Pancreas (tissue), 10 donors: ENCODE measurements at regions not wholly inside any gene's neighbourhood (a gene's known extent, or its start where the extent isn't known, plus 50 kb on each side); places are given as distances from the start of the nearest gene placed in this dataset.

Source experiments
- ATAC-seq, 4 donors: fragments of 200-7000 bp; cut with Tn5 transposase; one replicate each; pipeline versions ENCODE4 v1.8.0 to v1.9.1; 2020; ENCODE audit warnings: mild to moderate bottlenecking in 4 of 4, moderate library complexity in 4 of 4
- DNase-seq, 6 donors: peaks; one replicate each; pipeline ENCODE4 v3.0.0-alpha.2; 2020
- FAIRE-seq: peaks from 2 replicates; lab custom pipeline; 2012; peaks lifted over from hg19 to GRCh38; lab: Jason Lieb, UNC
- H3K27ac ChIP-seq, 4 donors: fragments of 200-600 bp; sonication (generic); 1 replicate in 3 of 4; 2 replicates in 1 of 4; pipeline versions ENCODE4 v1.5.0 to v1.8.0; 2020
- H3K27me3 ChIP-seq, 4 donors: fragments of 200-600 bp; one replicate each; pipeline ENCODE4 v1.8.0; 2021
- H3K36me3 ChIP-seq, 3 donors: fragments of 200-600 bp; sonication (generic) in 1 of 3; one replicate each; pipeline versions ENCODE4 v1.5.0 to v1.8.0; 2020 to 2021
- H3K4me1 ChIP-seq, 3 donors: fragments of 200-600 bp; one replicate each; pipeline ENCODE4 v1.8.0; 2021
- H3K4me3 ChIP-seq, 4 donors: fragments of 200-600 bp; sonication (generic) in 2 of 4; one replicate each; pipeline versions ENCODE4 v1.5.0 to v1.8.0; 2020 to 2021
- H3K9me3 ChIP-seq, 4 donors: fragments of 200-600 bp; one replicate each; pipeline ENCODE4 v1.8.0; 2021
- CTCF ChIP-seq, 4 donors: fragments of 200-600 bp; sonication (generic) in 3 of 4; IDR thresholded peaks; one replicate each; pipeline versions ENCODE4 v1.5.0 to v1.8.0; 2021; ENCODE audit warnings: antibody characterized with exemption in 4 of 4
- WGBS, 2 donors: extraction: QIAGEN DNeasy Blood & Tissue Kit; methylation state at CpG; one replicate each; pipeline ENCODE4 v1.1.7; 2013; 5-methylcytosine and 5-hydroxymethylcytosine counted together
- intact Hi-C, 3 donors: fragments of 100-400 bp; cut with DNase I; formaldehyde crosslinking; loops; one replicate each; pipeline versions ENCODE4 v1.11.1 to v1.14.2; 2022
- donor health status: healthy with polysubstance abuse.
- donor health status: DM: no; HTN: no; CAD: no; lungs with moderate emphysema.
- donor health status: DM: no; HTN: no; CAD: no.
- donor health status: control.
- donor health status: control.
- donor health status: Bipolar disorder and iron deficiency.
- donor health status: DM: yes; HTN: yes; CAD: no.
- donor health status: DM: no; HTN: no; CAD: no.
- donor health status: DM: no; HTN: no; CAD: no.
- donor health status: DM: yes; HTN: yes; CAD: no.

- intact Hi-C loops, result no loop called here
- H3K4me3 ChIP-seq, result no peak overlapping the region
- no peak for TF ChIP-seq CTCF (IDR thresholded peaks at IDR 0.05)
- H3K9me3 ChIP-seq, result no peaks in the 10 kb centered on the region
- H3K36me3 ChIP-seq, result no peaks in the 10 kb centered on the region
- DNase-seq (no peak), FAIRE-seq (no peak), ATAC-seq (no peak)
- 58 to 59% methylated on average over 3 of the region's 3 CpGs for WGBS, 2 donors
- no peaks in the 10 kb centered on the region for H3K4me1 ChIP-seq
- no peaks in the 10 kb centered on the region for H3K27me3 ChIP-seq
- H3K27ac ChIP-seq, result no peak overlapping the region
Observed at GRCh38 chr15:47410247-47410646, 307.1 kb upstream of the SEMA6D start.

GRCh38 chr15:47411733-47412132 lies 305.6 kb upstream of the SEMA6D start:
- Histone ChIP-seq H3K4me1 (no peaks in the 10 kb centered on the region), H3K9me3 (no peaks in the 10 kb centered on the region), H3K4me3 (no peak overlapping the region), H3K27ac (no peak overlapping the region), H3K27me3 (no peaks in the 10 kb centered on the region), H3K36me3 (no peaks in the 10 kb centered on the region)
- ATAC-seq (peak in 2 of 4 donors; percentile 35 to 37), FAIRE-seq (no peak), DNase-seq (no peak)
- 52% methylated on average over 4 of the region's 4 CpGs for WGBS, 2 donors
- no peak for TF ChIP-seq CTCF (IDR thresholded peaks at IDR 0.05)
- intact Hi-C loops, result no loop called here

- no peak for TF ChIP-seq CTCF (IDR thresholded peaks at IDR 0.05)
- intact Hi-C loops, result no loop called here
- H3K36me3 ChIP-seq, result no peaks in the 10 kb centered on the region
- H3K4me3 ChIP-seq, result no peak overlapping the region
- no peaks in the 10 kb centered on the region for H3K4me1 ChIP-seq
- H3K27me3 ChIP-seq, result no peaks in the 10 kb centered on the region
- FAIRE-seq, result no peak
- ATAC-seq, result peak in 3 of 4 donors; percentile 16 to 58 (median 43)
- 14 to 15% methylated on average over 3 of the region's 3 CpGs for WGBS, 2 donors
- no peak for DNase-seq
- no peak overlapping the region for H3K27ac ChIP-seq
- H3K9me3 ChIP-seq, result no peaks in the 10 kb centered on the region
Observed at GRCh38 chr15:47412136-47412535, 305.2 kb upstream of the SEMA6D start.

GRCh38 chr15:47412802-47413201 lies 304.5 kb upstream of the SEMA6D start:
- 90 to 98% methylated on average over 4 of the region's 4 CpGs for WGBS, 2 donors
- intact Hi-C loops, result no loop called here
- no peaks in the 10 kb centered on the region for H3K27me3 ChIP-seq
- H3K9me3 ChIP-seq, result no peaks in the 10 kb centered on the region
- FAIRE-seq, result no peak
- no peak for TF ChIP-seq CTCF (IDR thresholded peaks at IDR 0.05)
- H3K4me3 ChIP-seq, result no peak overlapping the region
- H3K4me1 ChIP-seq, result no peaks in the 10 kb centered on the region
- no peak overlapping the region for H3K27ac ChIP-seq
- H3K36me3 ChIP-seq, result no peaks in the 10 kb centered on the region
- DNase-seq, result no peak
- ATAC-seq, result no peak

- no peak for TF ChIP-seq CTCF (IDR thresholded peaks at IDR 0.05)
- intact Hi-C loops, result no loop called here
- no peak for FAIRE-seq
Observed at GRCh38 chr15:47414207-47414606, 303.1 kb upstream of the SEMA6D start.

More at GRCh38 chr15:47414207-47414606, 303.1 kb upstream of the SEMA6D start:
- no peak overlapping the region for H3K27ac ChIP-seq
- no peaks in the 10 kb centered on the region for H3K27me3 ChIP-seq
- ATAC-seq (no peak), DNase-seq (no peak)
- no peaks in the 10 kb centered on the region for H3K36me3 ChIP-seq
- WGBS, 2 donors, result 81 to 93% methylated on average over 2 of the region's 2 CpGs
- no peaks in the 10 kb centered on the region for H3K4me1 ChIP-seq
- no peaks in the 10 kb centered on the region for H3K9me3 ChIP-seq
- H3K4me3 ChIP-seq, result no peak overlapping the region
